ENCODE measurements at regions not wholly inside any gene's neighbourhood (a gene's known extent, or its start where the extent isn't known, plus 50 kb on each side); places are given as distances from the start of the nearest gene placed in this dataset.

DNA sequence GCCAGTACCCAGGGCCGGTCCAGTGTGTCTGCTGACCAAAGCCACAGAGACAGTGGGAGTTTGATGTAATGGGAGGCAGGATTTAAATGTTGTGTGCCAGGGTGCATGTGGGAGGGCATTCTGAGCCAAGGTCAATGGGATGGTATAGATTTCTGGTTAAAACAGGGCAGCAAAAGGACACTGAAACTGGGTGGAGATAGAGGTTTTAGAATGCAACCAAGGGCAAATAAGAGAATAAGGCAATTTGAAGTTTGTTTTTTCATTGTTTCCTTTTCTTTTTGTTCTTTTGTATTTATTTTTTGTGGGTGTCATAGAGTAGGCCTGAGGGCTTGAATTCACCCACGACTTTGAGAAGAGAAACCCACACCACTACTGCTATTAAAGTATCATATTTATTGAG, 65.5 kb upstream of the CLINT1 start:
- Histone ChIP-seq H3K36me3 (ENCODE audit: low read depth, low read length) (no peaks in the 10 kb centered on the region), H3K27ac (ENCODE audit: low read length) (no peak overlapping the region), H3F3A (ENCODE audit: low read length, unreplicated experiment) (no peaks in the 10 kb centered on the region), H3K4me1 (ENCODE audit: insufficient read depth, low read length) (no peaks in the 10 kb centered on the region), H4K20me1 (ENCODE audit: low read length) (no peaks in the 10 kb centered on the region), H3K4me2 (ENCODE audit: low read length) (no peak overlapping the region), H2AFZ (ENCODE audit: low read length) (no peak overlapping the region), H3K9ac (ENCODE audit: low read length) (no peak overlapping the region), H3K79me2 (ENCODE audit: low read length) (no peaks in the 10 kb centered on the region), H3K27me3 (ENCODE audit: low read length) (no peaks in the 10 kb centered on the region), H3K9me3 (ENCODE audit: low read length) (no peaks in the 10 kb centered on the region), H3K9me2 (replicated peaks; ENCODE audit: low read length) (no peaks in the 10 kb centered on the region), H3K4me3 (ENCODE audit: low read length) (no peak overlapping the region)
- CTCF ChIA-PET, result no interaction called here
- intact Hi-C loops (cut with micrococcal nuclease), result no loop called here
- TF ChIP-seq EZH2phosphoT487 (IDR thresholded peaks at IDR 0.05; ENCODE audit: borderline replicate concordance, low read length) (no peak), EZH2 (IDR thresholded peaks at IDR 0.05; ENCODE audit: low read length, unreplicated experiment) (no peak)
- TF ChIP-seq, protein P1, sequence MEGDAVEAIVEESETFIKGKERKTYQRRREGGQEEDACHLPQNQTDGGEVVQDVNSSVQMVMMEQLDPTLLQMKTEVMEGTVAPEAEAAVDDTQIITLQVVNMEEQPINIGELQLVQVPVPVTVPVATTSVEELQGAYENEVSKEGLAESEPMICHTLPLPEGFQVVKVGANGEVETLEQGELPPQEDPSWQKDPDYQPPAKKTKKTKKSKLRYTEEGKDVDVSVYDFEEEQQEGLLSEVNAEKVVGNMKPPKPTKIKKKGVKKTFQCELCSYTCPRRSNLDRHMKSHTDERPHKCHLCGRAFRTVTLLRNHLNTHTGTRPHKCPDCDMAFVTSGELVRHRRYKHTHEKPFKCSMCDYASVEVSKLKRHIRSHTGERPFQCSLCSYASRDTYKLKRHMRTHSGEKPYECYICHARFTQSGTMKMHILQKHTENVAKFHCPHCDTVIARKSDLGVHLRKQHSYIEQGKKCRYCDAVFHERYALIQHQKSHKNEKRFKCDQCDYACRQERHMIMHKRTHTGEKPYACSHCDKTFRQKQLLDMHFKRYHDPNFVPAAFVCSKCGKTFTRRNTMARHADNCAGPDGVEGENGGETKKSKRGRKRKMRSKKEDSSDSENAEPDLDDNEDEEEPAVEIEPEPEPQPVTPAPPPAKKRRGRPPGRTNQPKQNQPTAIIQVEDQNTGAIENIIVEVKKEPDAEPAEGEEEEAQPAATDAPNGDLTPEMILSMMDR (conservative IDR thresholded peaks at IDR 0.05; ENCODE audit: low read depth, low read length), result no peak
- ATAC-seq (no peak), DNase-seq (no peak)
- no TSS peak for BruUV-seq (replicated peaks)
- POLR2A ChIA-PET (ENCODE audit: unreplicated experiment), result interaction anchor here (0.6 kb wide), 1 partner anchor 66 kb away, joined by 3 read pairs; the partner anchor contains the start of gene CLINT1

DNA sequence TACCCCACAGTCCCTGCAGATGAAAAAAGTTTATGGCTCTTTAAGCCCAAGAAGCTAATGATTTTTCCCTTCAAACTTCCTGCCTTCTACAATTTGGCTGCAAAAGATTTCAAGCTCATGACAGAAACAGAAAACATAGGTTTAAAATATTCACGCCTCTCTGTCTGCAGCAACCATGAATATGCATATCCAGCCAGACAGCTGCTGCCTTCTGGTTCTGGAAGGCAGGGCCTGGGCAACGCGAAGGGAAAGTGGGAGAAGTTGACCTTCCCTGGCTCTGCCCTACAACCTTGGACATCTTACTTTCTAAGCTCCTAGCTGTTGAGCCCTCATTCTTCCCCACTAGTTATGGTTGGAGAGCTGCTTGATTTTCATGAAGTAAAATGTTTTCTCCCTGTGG, 64.8 kb upstream of the CLINT1 start:
- Histone ChIP-seq H3K9me2 (replicated peaks; ENCODE audit: low read length) (no peaks in the 10 kb centered on the region), H3K4me2 (ENCODE audit: low read length) (no peak overlapping the region), H3K79me2 (ENCODE audit: low read length) (no peaks in the 10 kb centered on the region), H3K4me3 (ENCODE audit: low read length) (no peak overlapping the region), H2AFZ (ENCODE audit: low read length) (no peak overlapping the region), H3K9ac (ENCODE audit: low read length) (no peak overlapping the region), H3K27me3 (ENCODE audit: low read length) (no peaks in the 10 kb centered on the region), H3K27ac (ENCODE audit: low read length) (no peak overlapping the region), H3F3A (ENCODE audit: low read length, unreplicated experiment) (no peaks in the 10 kb centered on the region), H3K9me3 (ENCODE audit: low read length) (no peaks in the 10 kb centered on the region), H3K36me3 (ENCODE audit: low read depth, low read length) (no peaks in the 10 kb centered on the region), H3K4me1 (ENCODE audit: insufficient read depth, low read length) (no peaks in the 10 kb centered on the region), H4K20me1 (ENCODE audit: low read length) (no peaks in the 10 kb centered on the region)
- ATAC-seq (no peak), DNase-seq (no peak)
- BruUV-seq (replicated peaks), result no TSS peak
- CTCF ChIA-PET, result interaction anchor here (0.8 kb wide), 1 partner anchor 131 kb away, joined by 4 read pairs; no protein-coding TSS in a partner anchor
- intact Hi-C loops (cut with micrococcal nuclease), result no loop called here
- POLR2A ChIA-PET (ENCODE audit: unreplicated experiment), result no interaction called here
- TF ChIP-seq, protein P1 (conservative IDR thresholded peaks at IDR 0.05; ENCODE audit: low read depth, low read length), result no peak
- no peak for TF ChIP-seq EZH2 (IDR thresholded peaks at IDR 0.05; ENCODE audit: low read length, unreplicated experiment)
- TF ChIP-seq EZH2phosphoT487 (IDR thresholded peaks at IDR 0.05; ENCODE audit: borderline replicate concordance, low read length), result no peak

DNA sequence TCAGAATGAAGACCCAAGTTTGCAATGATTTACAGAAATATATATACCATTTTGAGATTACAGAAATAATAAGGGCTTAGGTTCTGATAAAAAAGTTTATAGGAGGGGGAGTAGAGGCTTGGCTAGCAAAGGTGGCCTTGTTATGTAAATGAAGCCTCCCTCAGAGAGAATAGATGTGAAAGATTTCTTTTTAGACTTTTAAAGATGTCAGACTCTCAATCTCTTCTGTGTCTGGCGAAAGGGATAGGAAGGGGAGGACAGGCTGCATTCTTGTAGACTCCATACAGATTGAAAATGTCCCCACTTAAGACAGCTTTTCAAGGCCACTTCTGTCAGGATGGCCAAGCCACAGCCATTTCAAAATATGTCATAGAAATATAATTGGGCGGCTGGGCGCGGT, 63.1 kb upstream of the CLINT1 start:
- Histone ChIP-seq H3K9ac (ENCODE audit: low read length) (no peak overlapping the region), H3K9me2 (replicated peaks; ENCODE audit: low read length) (no peaks in the 10 kb centered on the region), H2AFZ (ENCODE audit: low read length) (no peak overlapping the region), H3F3A (ENCODE audit: low read length, unreplicated experiment) (no peaks in the 10 kb centered on the region), H4K20me1 (ENCODE audit: low read length) (no peaks in the 10 kb centered on the region), H3K27ac (ENCODE audit: low read length) (no peak overlapping the region), H3K27me3 (ENCODE audit: low read length) (no peaks in the 10 kb centered on the region), H3K4me1 (ENCODE audit: insufficient read depth, low read length) (0 out of 2 replicates have a peak, but pooled peaks cover 2% of the 10 kb centered on the region), H3K36me3 (ENCODE audit: low read depth, low read length) (no peaks in the 10 kb centered on the region), H3K9me3 (ENCODE audit: low read length) (no peaks in the 10 kb centered on the region), H3K4me3 (ENCODE audit: low read length) (no peak overlapping the region), H3K79me2 (ENCODE audit: low read length) (no peaks in the 10 kb centered on the region), H3K4me2 (ENCODE audit: low read length) (no peak overlapping the region)
- intact Hi-C loops (cut with micrococcal nuclease), result no loop called here
- POLR2A ChIA-PET (ENCODE audit: unreplicated experiment), result no interaction called here
- CTCF ChIA-PET, result no interaction called here
- no peak for TF ChIP-seq EZH2 (IDR thresholded peaks at IDR 0.05; ENCODE audit: low read length, unreplicated experiment)
- TF ChIP-seq EZH2phosphoT487 (IDR thresholded peaks at IDR 0.05; ENCODE audit: borderline replicate concordance, low read length), result no peak
- TF ChIP-seq, protein P1 (conservative IDR thresholded peaks at IDR 0.05; ENCODE audit: low read depth, low read length), result no peak
- ATAC-seq, result no peak
- DNase-seq, result no peak
- no TSS peak for BruUV-seq (replicated peaks)

All from PC-3 (cell line).